Esophagus muscularis mucosa (tissue), 4 donors: ENCODE measurements at regions not wholly inside any gene's neighbourhood (a gene's known extent, or its start where the extent isn't known, plus 50 kb on each side); places are given as distances from the start of the nearest gene placed in this dataset.

Source experiments
- DNase-seq: peaks from one replicate; pipeline ENCODE4 v3.0.0-alpha.2; 2017; ENCODE audit errors: extremely low spot score
- H3K27ac ChIP-seq, 4 donors: fragments of 200-600 bp; sonication (generic); replicated peaks in 1 of 4; 1 replicate in 3 of 4; 2 replicates in 1 of 4; pipeline ENCODE4 v1.5.1; 2016 to 2019; ENCODE audit warnings: mild to moderate bottlenecking in 1 of 4
- H3K27me3 ChIP-seq, 4 donors: fragments of 200-600 bp; sonication (generic); one replicate each; pipeline versions ENCODE4 v1.5.1 to v1.6.0; 2016 to 2019
- H3K36me3 ChIP-seq, 4 donors: fragments of 200-600 bp; sonication (generic); one replicate each; pipeline ENCODE4 v1.5.1; 2016 to 2019
- H3K4me1 ChIP-seq, 4 donors: fragments of 200-600 bp; sonication (generic); one replicate each; pipeline ENCODE4 v1.5.1; 2016 to 2019
- H3K4me3 ChIP-seq, 4 donors: fragments of 200-600 bp; sonication (generic); 1 replicate in 2 of 4; 2 replicates in 2 of 4; pipeline ENCODE4 v1.5.1; 2016 to 2019; ENCODE audit warnings: mild to moderate bottlenecking in 4 of 4, moderate library complexity in 1 of 4
- H3K9me3 ChIP-seq, 4 donors: fragments of 200-600 bp; sonication (generic); 1 replicate in 3 of 4; 2 replicates in 1 of 4; pipeline ENCODE4 v1.5.1; 2016 to 2019
- EP300 ChIP-seq: sonication (generic); formaldehyde crosslinking; IDR thresholded peaks from one replicate; pipeline ENCODE4 v1.6.1; 2017; ENCODE audit warnings: antibody characterized with exemption
- POLR2A ChIP-seq: fragments of 450-650 bp; IDR thresholded peaks from one replicate; pipeline ENCODE4 v1.6.1; 2017; ENCODE audit warnings: antibody characterized with exemption, moderate library complexity, mild to moderate bottlenecking, low read depth
- POLR2AphosphoS5 ChIP-seq, 2 donors: sonication (generic); formaldehyde crosslinking; IDR thresholded peaks; one replicate each; pipeline ENCODE4 v1.6.1; 2017; ENCODE audit warnings: antibody characterized with exemption in 2 of 2
- WGBS: methylation state at CpG from one replicate; pipeline ENCODE4 v1.1.5; 2018; 5-methylcytosine and 5-hydroxymethylcytosine counted together
- intact Hi-C: fragments of 100-400 bp; cut with DNase I; formaldehyde crosslinking; loops from one replicate; pipeline ENCODE4 v1.15.1; 2023
- TF ChIP-seq, protein P1 (sequence below), 3 experiments: fragments of 200-600 bp in 2 of 3; fragments of 450-650 bp in 1 of 3; sonication (generic) in 2 of 3; IDR thresholded peaks; one replicate each; pipeline ENCODE4 v1.5.1; 2017 to 2019; ENCODE audit warnings: antibody characterized with exemption in 3 of 3, mild to moderate bottlenecking in 2 of 3, moderate library complexity in 1 of 3

DNA sequence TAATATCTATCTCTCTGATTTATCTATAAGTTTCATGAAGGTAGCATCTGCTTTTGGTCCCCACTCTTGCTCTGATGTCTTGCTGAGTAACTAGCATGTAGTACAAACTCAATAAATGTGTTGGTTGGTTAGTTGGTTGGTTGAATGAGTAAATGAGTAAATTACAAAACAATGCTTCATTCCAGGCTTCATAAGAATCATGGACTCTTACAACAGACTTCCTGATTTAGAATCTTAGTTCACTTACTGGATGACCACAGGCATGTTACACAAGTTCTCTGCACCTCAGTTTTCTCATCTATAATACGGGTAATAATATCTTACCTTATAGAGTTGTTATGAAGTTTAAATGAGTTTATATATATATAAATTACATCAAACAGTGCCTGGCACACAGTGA lies 98.6 kb downstream of the ZNF281 start:
- Histone ChIP-seq H3K27me3 (peaks cover 0 to 7% (median 0%) of the 10 kb centered on the region in 4 donors), H3K27ac (no peak overlapping the region), H3K4me3 (no peak overlapping the region), H3K36me3 (no peaks in the 10 kb centered on the region), H3K4me1 (no peaks in the 10 kb centered on the region), H3K9me3 (no peaks in the 10 kb centered on the region)
- WGBS: 100% methylated on average over 1 of the region's 1 CpG
- TF ChIP-seq POLR2AphosphoS5 (IDR thresholded peaks at IDR 0.05) (no peak), POLR2A (no peak), EP300 (no peak)
- TF ChIP-seq, protein P1, sequence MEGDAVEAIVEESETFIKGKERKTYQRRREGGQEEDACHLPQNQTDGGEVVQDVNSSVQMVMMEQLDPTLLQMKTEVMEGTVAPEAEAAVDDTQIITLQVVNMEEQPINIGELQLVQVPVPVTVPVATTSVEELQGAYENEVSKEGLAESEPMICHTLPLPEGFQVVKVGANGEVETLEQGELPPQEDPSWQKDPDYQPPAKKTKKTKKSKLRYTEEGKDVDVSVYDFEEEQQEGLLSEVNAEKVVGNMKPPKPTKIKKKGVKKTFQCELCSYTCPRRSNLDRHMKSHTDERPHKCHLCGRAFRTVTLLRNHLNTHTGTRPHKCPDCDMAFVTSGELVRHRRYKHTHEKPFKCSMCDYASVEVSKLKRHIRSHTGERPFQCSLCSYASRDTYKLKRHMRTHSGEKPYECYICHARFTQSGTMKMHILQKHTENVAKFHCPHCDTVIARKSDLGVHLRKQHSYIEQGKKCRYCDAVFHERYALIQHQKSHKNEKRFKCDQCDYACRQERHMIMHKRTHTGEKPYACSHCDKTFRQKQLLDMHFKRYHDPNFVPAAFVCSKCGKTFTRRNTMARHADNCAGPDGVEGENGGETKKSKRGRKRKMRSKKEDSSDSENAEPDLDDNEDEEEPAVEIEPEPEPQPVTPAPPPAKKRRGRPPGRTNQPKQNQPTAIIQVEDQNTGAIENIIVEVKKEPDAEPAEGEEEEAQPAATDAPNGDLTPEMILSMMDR (IDR thresholded peaks at IDR 0.05): no peak
- intact Hi-C loops: no loop called here
- no peak for DNase-seq

DNA sequence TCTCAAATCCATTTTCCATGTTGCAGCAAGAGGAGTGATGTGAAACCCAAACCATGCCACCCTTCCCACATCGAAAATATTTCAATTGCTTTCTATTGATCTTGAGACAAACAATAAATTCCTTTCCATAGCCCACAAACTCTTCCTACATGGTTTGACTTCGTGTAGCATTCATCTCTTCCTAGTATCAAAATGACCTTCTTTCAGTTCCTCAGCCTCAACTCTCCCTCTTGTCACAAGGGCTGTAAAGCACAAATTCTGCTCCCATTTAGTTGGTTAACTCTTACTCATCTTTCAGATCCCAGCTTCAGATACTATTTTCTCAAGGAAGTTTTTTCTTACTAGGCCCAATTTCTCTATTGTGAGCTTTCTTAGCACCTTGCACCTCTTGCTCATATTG lies 99.0 kb downstream of the ZNF281 start:
- DNase-seq: no peak
- H3K4me1 ChIP-seq: no peaks in the 10 kb centered on the region
- 95% methylated on average over 2 of the region's 2 CpGs for WGBS
- TF ChIP-seq, protein P1 (IDR thresholded peaks at IDR 0.05): no peak
- no peak for TF ChIP-seq POLR2AphosphoS5 (IDR thresholded peaks at IDR 0.05)
- TF ChIP-seq EP300: no peak
- no peak for TF ChIP-seq POLR2A
- H3K4me3 ChIP-seq: no peak overlapping the region
- H3K27ac ChIP-seq: no peak overlapping the region
- H3K36me3 ChIP-seq: no peaks in the 10 kb centered on the region
- intact Hi-C loops: no loop called here
- H3K9me3 ChIP-seq: no peaks in the 10 kb centered on the region
- H3K27me3 ChIP-seq: peaks cover 0 to 7% (median 0%) of the 10 kb centered on the region in 4 donors

DNA sequence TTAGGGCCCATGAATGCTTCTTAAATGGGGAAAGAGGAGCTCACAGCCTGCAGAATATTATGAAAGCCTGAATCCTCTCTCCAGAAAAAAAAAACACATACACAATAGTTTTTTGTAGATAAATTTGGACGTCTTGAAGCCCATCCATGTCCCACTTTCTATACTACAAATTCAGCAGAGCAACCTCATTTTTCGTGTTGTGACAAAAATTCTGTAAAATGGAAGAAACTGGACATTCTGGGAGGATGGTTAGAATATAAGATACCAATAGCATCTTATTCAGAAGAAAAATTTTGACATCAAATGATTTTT lies 102.1 kb downstream of the ZNF281 start:
- Histone ChIP-seq H3K4me1 (peaks cover 3 to 12% (median 5%) of the 10 kb centered on the region in 4 donors), H3K27me3 (no peaks in the 10 kb centered on the region), H3K27ac (no peak overlapping the region), H3K36me3 (no peaks in the 10 kb centered on the region), H3K4me3 (no peak overlapping the region), H3K9me3 (no peaks in the 10 kb centered on the region)
- DNase-seq: no peak
- TF ChIP-seq EP300 (no peak), POLR2A (no peak), POLR2AphosphoS5 (IDR thresholded peaks at IDR 0.05) (no peak)
- TF ChIP-seq, protein P1 (IDR thresholded peaks at IDR 0.05): no peak
- WGBS: 56% methylated on average over 2 of the region's 2 CpGs
- intact Hi-C loops: loop anchor here (10.0 kb wide), 2 partner anchors 177 to 623 kb away; no protein-coding TSS in a partner anchor

DNA sequence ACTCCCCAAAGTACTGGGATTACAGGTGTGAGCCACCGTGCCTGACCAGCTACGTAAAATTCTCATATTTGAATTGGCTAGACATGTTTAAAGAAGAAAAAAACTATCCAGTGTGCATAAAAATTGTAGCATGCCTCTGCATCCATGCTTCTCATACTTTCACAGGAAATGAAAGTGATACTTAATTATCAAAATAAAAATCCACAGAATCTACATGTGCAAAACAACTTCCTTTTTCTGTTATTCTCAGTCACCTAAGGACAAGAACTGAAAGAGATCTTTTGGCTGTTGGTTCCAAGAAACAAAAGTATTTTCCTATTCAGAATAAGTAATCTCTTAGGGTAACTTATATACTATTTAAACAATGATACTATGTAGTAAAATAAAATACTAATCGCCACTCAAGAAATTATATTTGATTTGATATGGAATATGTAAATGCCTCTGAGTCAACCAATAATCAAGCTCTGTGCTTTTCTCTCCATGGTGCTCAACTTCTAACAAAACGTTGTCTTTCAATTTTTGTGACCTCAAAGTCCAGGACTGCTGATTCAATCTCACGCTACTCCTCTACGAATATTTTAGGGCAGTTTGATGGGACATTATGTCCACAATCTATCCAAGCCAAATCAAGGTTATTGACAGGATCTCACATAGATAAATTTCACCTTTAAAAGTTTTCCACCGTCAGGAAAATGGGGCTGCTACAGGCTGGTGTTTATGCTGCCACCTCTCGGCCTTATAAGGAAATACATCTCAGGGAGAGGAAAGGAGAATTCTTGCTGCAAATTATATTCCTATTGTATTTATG lies 102.7 kb downstream of the ZNF281 start:
- Histone ChIP-seq H3K9me3 (no peaks in the 10 kb centered on the region), H3K27ac (no peak overlapping the region), H3K4me3 (no peak overlapping the region), H3K27me3 (no peaks in the 10 kb centered on the region), H3K36me3 (no peaks in the 10 kb centered on the region), H3K4me1 (peaks cover 5 to 12% (median 9%) of the 10 kb centered on the region in 4 donors)
- no peak for DNase-seq
- intact Hi-C loops: loop anchor here (10.0 kb wide), 2 partner anchors 178 to 622 kb away; no protein-coding TSS in a partner anchor
- WGBS: 54% methylated on average over 8 of the region's 8 CpGs
- no peak for TF ChIP-seq POLR2AphosphoS5 (IDR thresholded peaks at IDR 0.05)
- TF ChIP-seq, protein P1 (IDR thresholded peaks at IDR 0.05): peak; percentile 62 to 88 (median 76)
